ENCODE measurements at regions not wholly inside any gene's neighbourhood (a gene's known extent, or its start where the extent isn't known, plus 50 kb on each side); places are given as distances from the start of the nearest gene placed in this dataset.

DNA sequence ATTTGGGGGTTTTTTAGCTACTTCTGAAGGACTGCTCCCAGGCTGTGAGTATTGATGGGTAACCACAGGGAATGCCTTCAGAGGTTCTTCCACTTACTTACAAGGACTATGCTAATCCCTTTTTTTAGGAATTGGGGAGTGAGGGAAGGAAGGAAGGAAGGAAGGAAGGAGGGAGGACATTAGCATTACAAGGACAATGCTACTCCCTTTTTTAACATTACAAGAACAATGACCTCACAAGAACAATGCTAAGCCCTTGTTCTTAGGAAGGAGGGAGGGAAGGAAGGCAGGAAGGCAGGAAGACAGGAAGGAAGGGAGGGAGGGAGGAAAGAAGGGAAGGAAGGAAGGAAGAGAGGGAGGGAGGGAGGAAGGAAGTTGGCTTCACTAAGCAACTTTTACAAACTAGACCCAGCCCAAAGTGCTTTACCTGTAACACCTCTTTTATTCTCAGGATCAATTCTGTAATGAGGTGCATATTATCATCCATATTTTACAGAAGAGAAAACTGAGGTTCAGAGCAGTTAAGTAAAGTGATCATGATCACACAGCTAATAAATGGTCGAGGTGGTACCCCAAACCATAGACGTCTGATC is 446.8 kb upstream of the JARID2 start:
- no peak overlapping the region for H3K9ac ChIP-seq (ENCODE audit: control insufficient read depth, insufficient read depth, low read length)
- ATAC-seq (no peak), FAIRE-seq (no peak), DNase-seq (ENCODE audit: low read depth, low spot score) (no peak)
- RAD21 ChIA-PET (ENCODE audit: unreplicated experiment): interaction anchor here (0.9 kb wide), 1 partner anchor 51 kb away, joined by 3 read pairs; no protein-coding TSS in a partner anchor
- intact Hi-C loops (cut with micrococcal nuclease; ENCODE audit: unreplicated experiment): no loop called here
- H3K79me2 ChIP-seq (ENCODE audit: control insufficient read depth, insufficient read depth, low read length): no peaks in the 10 kb centered on the region
- H3K4me1 ChIP-seq (ENCODE audit: control insufficient read depth, insufficient read depth, low read length): no peaks in the 10 kb centered on the region
- CTCF ChIA-PET: no interaction called here
- SMC1A ChIA-PET (ENCODE audit: uncharacterized antibody, unreplicated experiment): interaction anchor here (0.7 to 2.0 kb wide), 2 partner anchors 11 to 13 kb away, joined by 3 to 4 read pairs; no protein-coding TSS in a partner anchor
- no peaks in the 10 kb centered on the region for H3K27me3 ChIP-seq (replicated peaks in 1 of 2; ENCODE audit: control insufficient read depth in 2 of 2, insufficient read depth in 2 of 2, low read length in 1 of 2)
- no peak overlapping the region for H3K4me3 ChIP-seq
- H2AFZ ChIP-seq (ENCODE audit: control insufficient read depth, low read depth, low read length): no peak overlapping the region
- H3K9me3 ChIP-seq (replicated peaks; ENCODE audit: control insufficient read depth, insufficient read depth, low read length): no peaks in the 10 kb centered on the region; the same call in 2 of the 3 replicates
- POLR2A ChIA-PET: no interaction called here
- TF ChIP-seq TARDBP (IDR thresholded peaks at IDR 0.05; ENCODE audit: borderline replicate concordance) (no peak), SMC3 (IDR thresholded peaks at IDR 0.05; ENCODE audit: borderline replicate concordance, low read length) (no peak), GABPA (IDR thresholded peaks at IDR 0.05; ENCODE audit: low read depth) (no peak), FOXM1 (IDR thresholded peaks at IDR 0.05; ENCODE audit: low read depth, low read length) (no peak), SRF (IDR thresholded peaks at IDR 0.05; ENCODE audit: low read depth in 2 of 2, low read length in 2 of 2) (no peak), HDAC6 (IDR thresholded peaks at IDR 0.05; ENCODE audit: unreplicated experiment) (no peak), BCL11A (IDR thresholded peaks at IDR 0.05; ENCODE audit: low read depth, low read length) (no peak), ZZZ3 (IDR thresholded peaks at IDR 0.05; ENCODE audit: control insufficient read depth, insufficient read length, low read depth) (no peak), RAD21 (IDR thresholded peaks at IDR 0.05; ENCODE audit: insufficient read depth, low read depth, low read length) (no peak), RBBP5 (conservative IDR thresholded peaks at IDR 0.05) (no peak), IKZF2 (IDR thresholded peaks at IDR 0.05) (no peak), KDM1A (IDR thresholded peaks at IDR 0.05; ENCODE audit: borderline replicate concordance) (no peak), MEF2B (IDR thresholded peaks at IDR 0.05; ENCODE audit: partially characterized antibody, poor library complexity, severe bottlenecking) (no peak), BHLHE40 (IDR thresholded peaks at IDR 0.05; ENCODE audit: borderline replicate concordance in 1 of 2, low read depth in 2 of 2, low read length in 1 of 2) (no peak)
- TF ChIP-seq, protein P1, sequence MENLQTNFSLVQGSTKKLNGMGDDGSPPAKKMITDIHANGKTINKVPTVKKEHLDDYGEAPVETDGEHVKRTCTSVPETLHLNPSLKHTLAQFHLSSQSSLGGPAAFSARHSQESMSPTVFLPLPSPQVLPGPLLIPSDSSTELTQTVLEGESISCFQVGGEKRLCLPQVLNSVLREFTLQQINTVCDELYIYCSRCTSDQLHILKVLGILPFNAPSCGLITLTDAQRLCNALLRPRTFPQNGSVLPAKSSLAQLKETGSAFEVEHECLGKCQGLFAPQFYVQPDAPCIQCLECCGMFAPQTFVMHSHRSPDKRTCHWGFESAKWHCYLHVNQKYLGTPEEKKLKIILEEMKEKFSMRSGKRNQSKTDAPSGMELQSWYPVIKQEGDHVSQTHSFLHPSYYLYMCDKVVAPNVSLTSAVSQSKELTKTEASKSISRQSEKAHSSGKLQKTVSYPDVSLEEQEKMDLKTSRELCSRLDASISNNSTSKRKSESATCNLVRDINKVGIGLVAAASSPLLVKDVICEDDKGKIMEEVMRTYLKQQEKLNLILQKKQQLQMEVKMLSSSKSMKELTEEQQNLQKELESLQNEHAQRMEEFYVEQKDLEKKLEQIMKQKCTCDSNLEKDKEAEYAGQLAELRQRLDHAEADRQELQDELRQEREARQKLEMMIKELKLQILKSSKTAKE (IDR thresholded peaks at IDR 0.05; ENCODE audit: low read depth, poor library complexity, severe bottlenecking): no peak
- TF ChIP-seq, protein P2, sequence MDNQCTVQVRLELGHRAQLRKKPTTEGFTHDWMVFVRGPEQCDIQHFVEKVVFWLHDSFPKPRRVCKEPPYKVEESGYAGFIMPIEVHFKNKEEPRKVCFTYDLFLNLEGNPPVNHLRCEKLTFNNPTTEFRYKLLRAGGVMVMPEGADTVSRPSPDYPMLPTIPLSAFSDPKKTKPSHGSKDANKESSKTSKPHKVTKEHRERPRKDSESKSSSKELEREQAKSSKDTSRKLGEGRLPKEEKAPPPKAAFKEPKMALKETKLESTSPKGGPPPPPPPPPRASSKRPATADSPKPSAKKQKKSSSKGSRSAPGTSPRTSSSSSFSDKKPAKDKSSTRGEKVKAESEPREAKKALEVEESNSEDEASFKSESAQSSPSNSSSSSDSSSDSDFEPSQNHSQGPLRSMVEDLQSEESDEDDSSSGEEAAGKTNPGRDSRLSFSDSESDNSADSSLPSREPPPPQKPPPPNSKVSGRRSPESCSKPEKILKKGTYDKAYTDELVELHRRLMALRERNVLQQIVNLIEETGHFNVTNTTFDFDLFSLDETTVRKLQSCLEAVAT (IDR thresholded peaks at IDR 0.05): no peak
- TF ChIP-seq, protein P3, sequence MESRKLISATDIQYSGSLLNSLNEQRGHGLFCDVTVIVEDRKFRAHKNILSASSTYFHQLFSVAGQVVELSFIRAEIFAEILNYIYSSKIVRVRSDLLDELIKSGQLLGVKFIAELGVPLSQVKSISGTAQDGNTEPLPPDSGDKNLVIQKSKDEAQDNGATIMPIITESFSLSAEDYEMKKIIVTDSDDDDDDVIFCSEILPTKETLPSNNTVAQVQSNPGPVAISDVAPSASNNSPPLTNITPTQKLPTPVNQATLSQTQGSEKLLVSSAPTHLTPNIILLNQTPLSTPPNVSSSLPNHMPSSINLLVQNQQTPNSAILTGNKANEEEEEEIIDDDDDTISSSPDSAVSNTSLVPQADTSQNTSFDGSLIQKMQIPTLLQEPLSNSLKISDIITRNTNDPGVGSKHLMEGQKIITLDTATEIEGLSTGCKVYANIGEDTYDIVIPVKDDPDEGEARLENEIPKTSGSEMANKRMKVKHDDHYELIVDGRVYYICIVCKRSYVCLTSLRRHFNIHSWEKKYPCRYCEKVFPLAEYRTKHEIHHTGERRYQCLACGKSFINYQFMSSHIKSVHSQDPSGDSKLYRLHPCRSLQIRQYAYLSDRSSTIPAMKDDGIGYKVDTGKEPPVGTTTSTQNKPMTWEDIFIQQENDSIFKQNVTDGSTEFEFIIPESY (IDR thresholded peaks at IDR 0.05): no peak
- TF ChIP-seq, protein P4, sequence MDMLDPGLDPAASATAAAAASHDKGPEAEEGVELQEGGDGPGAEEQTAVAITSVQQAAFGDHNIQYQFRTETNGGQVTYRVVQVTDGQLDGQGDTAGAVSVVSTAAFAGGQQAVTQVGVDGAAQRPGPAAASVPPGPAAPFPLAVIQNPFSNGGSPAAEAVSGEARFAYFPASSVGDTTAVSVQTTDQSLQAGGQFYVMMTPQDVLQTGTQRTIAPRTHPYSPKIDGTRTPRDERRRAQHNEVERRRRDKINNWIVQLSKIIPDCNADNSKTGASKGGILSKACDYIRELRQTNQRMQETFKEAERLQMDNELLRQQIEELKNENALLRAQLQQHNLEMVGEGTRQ (IDR thresholded peaks at IDR 0.05; ENCODE audit: borderline replicate concordance, low read depth, low read length): no peak
- H3K27ac ChIP-seq (ENCODE audit: control insufficient read depth, insufficient read depth): no peak overlapping the region
- H4K20me1 ChIP-seq (ENCODE audit: control insufficient read depth, insufficient read depth): no peaks in the 10 kb centered on the region
- H3K4me2 ChIP-seq (ENCODE audit: control insufficient read depth, insufficient read depth): no peak overlapping the region
- no TSS peak for BruUV-seq (replicated peaks)
- H3K36me3 ChIP-seq (ENCODE audit: control insufficient read depth in 2 of 2, insufficient read depth in 2 of 2, low read length in 1 of 2): no peaks in the 10 kb centered on the region
- 39% methylated on average over 2 of the region's 2 CpGs for WGBS (ENCODE audit: insufficient coverage, insufficient replicate concordance, low lambda C conversion rate, missing lambda C conversion rate)
- in situ Hi-C loops (cut with MboI): no loop called here

Data from GM12878 (cell line).